Sigmoid colon (tissue), 4 donors: ENCODE measurements at regions not wholly inside any gene's neighbourhood (a gene's known extent, or its start where the extent isn't known, plus 50 kb on each side); places are given as distances from the start of the nearest gene placed in this dataset.

ENCODE experiments used
- POLR2A ChIP-seq, 2 donors: fragments of 450-650 bp; IDR thresholded peaks; one replicate each; pipeline ENCODE4 v1.6.1; 2016; ENCODE audit warnings: antibody characterized with exemption in 2 of 2, mild to moderate bottlenecking in 2 of 2, moderate library complexity in 2 of 2
- POLR2AphosphoS5 ChIP-seq, 4 donors: sonication (generic); formaldehyde crosslinking; IDR thresholded peaks; one replicate each; pipeline ENCODE4 v1.6.1; 2017; ENCODE audit warnings: antibody characterized with exemption in 4 of 4
- TF ChIP-seq, protein P1 (sequence below), 4 experiments: fragments of 450-650 bp in 3 of 4; fragments of 200-600 bp in 1 of 4; IDR thresholded peaks; one replicate each; pipeline ENCODE4 v1.5.1; 2016 to 2019; ENCODE audit warnings: antibody characterized with exemption in 4 of 4, mild to moderate bottlenecking in 3 of 4, moderate library complexity in 2 of 4

DNA sequence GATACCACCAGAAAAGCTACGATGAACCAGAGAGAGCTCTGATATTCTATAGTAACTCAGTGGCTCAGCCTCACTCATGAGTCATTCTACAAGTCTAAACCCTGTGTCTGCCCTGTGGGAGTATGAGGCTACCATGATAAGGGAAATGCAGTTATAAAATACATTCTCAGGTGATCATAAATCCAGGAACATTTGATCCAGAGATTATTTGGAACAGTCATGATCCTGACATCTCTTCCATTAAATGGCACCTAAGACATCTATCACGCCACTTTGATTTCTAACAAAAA, 202.6 kb upstream of the RASSF8 start:
- TF ChIP-seq, protein P1, sequence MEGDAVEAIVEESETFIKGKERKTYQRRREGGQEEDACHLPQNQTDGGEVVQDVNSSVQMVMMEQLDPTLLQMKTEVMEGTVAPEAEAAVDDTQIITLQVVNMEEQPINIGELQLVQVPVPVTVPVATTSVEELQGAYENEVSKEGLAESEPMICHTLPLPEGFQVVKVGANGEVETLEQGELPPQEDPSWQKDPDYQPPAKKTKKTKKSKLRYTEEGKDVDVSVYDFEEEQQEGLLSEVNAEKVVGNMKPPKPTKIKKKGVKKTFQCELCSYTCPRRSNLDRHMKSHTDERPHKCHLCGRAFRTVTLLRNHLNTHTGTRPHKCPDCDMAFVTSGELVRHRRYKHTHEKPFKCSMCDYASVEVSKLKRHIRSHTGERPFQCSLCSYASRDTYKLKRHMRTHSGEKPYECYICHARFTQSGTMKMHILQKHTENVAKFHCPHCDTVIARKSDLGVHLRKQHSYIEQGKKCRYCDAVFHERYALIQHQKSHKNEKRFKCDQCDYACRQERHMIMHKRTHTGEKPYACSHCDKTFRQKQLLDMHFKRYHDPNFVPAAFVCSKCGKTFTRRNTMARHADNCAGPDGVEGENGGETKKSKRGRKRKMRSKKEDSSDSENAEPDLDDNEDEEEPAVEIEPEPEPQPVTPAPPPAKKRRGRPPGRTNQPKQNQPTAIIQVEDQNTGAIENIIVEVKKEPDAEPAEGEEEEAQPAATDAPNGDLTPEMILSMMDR (IDR thresholded peaks at IDR 0.05) = no peak
- TF ChIP-seq POLR2AphosphoS5 (IDR thresholded peaks at IDR 0.05) = no peak
- no peak for TF ChIP-seq POLR2A (IDR thresholded peaks at IDR 0.05)
